ENCODE measurements at regions not wholly inside any gene's neighbourhood (a gene's known extent, or its start where the extent isn't known, plus 50 kb on each side); places are given as distances from the start of the nearest gene placed in this dataset.
A peak's percentile ranks its signal among the peaks of the same experiment; 100 is the strongest.

DNA sequence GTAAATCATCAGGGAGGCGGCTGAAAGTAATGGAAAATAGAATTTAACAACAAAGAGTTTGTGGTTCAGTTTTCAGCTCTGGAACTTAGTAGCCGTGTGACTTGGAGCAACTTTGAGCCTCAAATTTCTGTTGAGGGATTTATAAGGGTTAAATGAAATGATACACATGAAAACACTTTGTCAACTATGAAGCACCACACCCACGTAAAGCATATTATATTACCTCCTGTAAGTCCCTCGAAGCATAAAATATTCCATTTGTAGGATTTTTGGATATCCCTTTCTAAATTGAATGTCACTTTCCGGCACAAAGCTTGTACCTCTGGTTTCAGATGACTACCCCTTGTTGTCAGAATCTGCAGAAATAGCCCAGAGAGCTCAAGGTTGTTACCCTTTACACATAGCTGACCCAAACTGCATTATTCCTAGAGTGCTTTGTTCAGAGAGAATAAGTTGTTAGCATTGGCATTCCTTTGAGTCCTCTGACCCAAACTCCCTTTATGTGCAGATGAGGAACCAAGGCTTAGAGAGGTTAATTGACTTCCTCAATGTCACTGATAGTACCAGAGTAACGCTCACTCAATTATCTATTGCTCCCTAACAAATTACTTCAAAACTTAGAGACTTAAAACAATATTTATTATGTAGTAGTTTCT lies 187.9 kb upstream of the UMPS start:
- H3K4me3 ChIP-seq (ENCODE audit: low read length), result no peak overlapping the region
- no peak for DNase-seq (ENCODE audit: low read depth)
- TF ChIP-seq, protein P1, sequence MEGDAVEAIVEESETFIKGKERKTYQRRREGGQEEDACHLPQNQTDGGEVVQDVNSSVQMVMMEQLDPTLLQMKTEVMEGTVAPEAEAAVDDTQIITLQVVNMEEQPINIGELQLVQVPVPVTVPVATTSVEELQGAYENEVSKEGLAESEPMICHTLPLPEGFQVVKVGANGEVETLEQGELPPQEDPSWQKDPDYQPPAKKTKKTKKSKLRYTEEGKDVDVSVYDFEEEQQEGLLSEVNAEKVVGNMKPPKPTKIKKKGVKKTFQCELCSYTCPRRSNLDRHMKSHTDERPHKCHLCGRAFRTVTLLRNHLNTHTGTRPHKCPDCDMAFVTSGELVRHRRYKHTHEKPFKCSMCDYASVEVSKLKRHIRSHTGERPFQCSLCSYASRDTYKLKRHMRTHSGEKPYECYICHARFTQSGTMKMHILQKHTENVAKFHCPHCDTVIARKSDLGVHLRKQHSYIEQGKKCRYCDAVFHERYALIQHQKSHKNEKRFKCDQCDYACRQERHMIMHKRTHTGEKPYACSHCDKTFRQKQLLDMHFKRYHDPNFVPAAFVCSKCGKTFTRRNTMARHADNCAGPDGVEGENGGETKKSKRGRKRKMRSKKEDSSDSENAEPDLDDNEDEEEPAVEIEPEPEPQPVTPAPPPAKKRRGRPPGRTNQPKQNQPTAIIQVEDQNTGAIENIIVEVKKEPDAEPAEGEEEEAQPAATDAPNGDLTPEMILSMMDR (conservative IDR thresholded peaks at IDR 0.05; ENCODE audit: low read length), result no peak

DNA sequence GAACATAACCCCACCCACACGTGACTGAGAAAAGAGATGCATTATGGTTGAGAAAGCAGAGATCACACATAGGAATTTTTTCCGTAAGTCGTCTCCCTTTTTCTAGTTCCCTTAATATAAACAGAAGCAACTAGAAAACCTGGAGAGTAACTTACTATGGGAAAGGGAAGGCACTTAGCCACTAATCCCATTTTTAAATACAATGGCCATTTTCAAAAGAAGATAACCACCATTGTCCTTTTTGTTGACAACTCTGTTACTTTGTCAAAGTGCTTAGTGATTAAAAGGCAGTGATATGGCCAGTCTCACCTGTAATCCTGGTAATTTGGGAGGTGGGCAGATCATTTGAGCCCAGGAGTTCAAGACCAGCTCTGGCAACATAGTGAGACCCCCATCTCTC lies 184.4 kb upstream of the UMPS start:
- DNase-seq (ENCODE audit: low read depth), result no peak
- no peak overlapping the region for H3K4me3 ChIP-seq (ENCODE audit: low read length)
- TF ChIP-seq, protein P1 (conservative IDR thresholded peaks at IDR 0.05; ENCODE audit: low read length), result no peak

DNA sequence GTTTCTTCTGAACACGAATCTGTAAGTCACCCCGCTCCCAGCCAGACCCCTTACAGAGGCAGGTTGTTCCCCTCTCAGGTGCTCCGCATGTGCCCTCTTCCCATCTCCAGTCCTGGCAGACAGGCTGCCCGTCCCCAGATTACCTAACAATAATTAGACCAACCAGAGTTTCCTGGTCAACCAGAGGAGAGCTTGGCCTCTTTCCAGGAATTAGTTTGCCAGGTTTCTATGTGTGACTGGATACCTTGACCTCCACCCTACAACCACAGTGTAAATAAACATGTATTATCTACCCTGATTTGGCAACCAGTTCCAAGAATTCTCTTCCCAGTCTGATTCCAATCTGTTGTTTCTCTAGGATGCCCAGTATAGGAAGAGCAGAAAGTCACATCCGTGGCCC lies 178.0 kb upstream of the UMPS start:
- TF ChIP-seq, protein P1 (conservative IDR thresholded peaks at IDR 0.05; ENCODE audit: low read length), result no peak
- no peak for DNase-seq (ENCODE audit: low read depth)

DNA sequence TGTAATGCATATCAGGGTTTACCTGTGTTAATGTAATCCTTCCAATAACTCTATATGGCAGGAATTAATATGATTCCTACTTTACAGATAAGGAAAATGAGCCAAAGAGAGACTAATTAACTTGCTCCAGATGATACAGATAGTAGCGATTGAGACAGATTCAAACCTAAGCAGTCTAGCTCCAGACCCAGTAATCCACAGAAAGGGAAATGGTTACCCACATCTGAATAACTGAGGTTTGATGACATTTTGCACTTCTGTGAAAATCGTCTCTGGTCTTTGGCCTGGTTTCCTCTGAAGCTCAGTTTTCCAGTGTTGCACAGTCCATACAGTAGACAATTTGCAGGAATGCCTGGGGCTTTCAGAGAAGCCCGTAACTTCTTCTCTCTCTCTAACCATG lies 177.1 kb upstream of the UMPS start:
- TF ChIP-seq, protein P1 (conservative IDR thresholded peaks at IDR 0.05; ENCODE audit: low read length), result no peak
- no peak for DNase-seq (ENCODE audit: low read depth)
- H3K4me3 ChIP-seq (ENCODE audit: low read length), result no peak overlapping the region

More for the DNA sequence above, 178.0 kb upstream of the UMPS start:
- H3K4me3 ChIP-seq (ENCODE audit: low read length), result no peak overlapping the region

DNA sequence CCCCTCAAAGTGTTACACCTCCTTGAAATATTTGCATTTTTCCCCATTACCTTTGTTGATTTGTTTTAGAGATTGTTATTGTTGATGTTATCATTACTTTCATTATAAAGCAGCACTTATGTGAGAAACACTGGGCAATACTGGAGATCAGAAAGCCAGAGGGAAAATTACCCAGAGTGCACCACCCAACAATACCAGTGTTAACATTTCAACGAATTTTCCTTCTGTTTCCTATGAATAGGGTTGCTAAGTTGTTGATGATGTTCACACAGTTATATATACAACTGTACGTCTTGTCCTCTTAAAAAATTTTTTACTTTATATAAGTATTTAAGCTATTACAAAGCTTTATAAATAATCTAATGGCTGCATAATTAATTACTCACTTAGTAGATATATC lies 173.6 kb upstream of the UMPS start:
- no peak overlapping the region for H3K4me3 ChIP-seq (ENCODE audit: low read length)
- TF ChIP-seq, protein P1 (conservative IDR thresholded peaks at IDR 0.05; ENCODE audit: low read length), result no peak
- no peak for DNase-seq (ENCODE audit: low read depth)

DNA sequence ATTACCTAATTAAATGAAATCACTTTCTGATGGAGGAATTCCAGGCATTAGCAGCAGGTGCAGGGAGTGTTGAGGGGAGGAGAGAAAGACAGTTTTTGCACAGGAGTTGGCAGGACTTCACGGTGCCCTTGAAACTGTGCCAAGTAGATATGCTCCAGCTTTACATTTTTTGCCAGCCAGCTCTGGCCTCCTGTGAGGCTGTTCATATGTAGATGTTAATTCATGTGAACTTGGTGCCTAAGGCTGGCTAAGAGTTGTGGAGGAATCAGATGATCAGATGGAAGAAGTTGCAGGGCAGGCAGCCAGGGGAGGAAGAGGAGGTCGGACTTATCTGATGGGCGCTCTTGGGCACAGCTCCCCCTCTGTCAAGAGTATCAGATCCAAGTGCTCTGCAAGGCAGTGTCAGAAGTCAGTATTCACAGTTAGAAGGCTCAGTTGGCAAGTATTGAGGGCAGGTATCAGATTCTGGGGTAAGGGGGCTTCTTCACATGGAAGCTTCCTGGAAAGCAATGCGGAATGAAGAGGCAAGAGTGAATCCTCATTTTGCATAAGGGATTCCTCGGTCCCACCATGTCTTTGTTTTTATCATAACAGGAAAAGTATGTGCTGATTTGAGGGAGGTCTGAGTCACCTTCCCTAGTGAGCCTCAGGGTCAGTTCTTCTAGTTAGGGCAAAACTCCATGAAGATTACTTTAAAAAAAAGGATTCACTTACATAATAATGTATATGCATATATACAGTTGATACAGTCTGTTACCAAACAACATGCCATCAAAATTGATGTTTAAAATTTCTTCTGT lies 172.6 kb upstream of the UMPS start:
- DNase-seq (ENCODE audit: low read depth), result peak; percentile 17
- no peak overlapping the region for H3K4me3 ChIP-seq (ENCODE audit: low read length)
- TF ChIP-seq, protein P1 (conservative IDR thresholded peaks at IDR 0.05; ENCODE audit: low read length), result no peak
